IMR-90 (cell line): ENCODE measurements at regions not wholly inside any gene's neighbourhood (a gene's known extent, or its start where the extent isn't known, plus 50 kb on each side); places are given as distances from the start of the nearest gene placed in this dataset.

Source experiments
- ATAC-seq: fragments of 200-7000 bp; cut with Tn5 transposase; 2 replicates; pipeline ENCODE4 v1.9.1; 2020; ENCODE audit warnings: low read depth, mild to moderate bottlenecking, moderate library complexity
- BruUV-seq: library from RNA; stranded (reverse); fragments of 400-500 nt; replicated peaks from 2 replicates; lab custom pipeline; 2021; lab: Mats Ljungman, UMichigan
- CTCF ChIA-PET: fragments of 300-600 bp; formaldehyde crosslinking; extraction: SDS; loops from one replicate; lab custom pipeline; 2021; ENCODE audit warnings: antibody characterized with exemption; lab: Yijun Ruan, JAX
- POLR2A ChIA-PET: fragments of 300-600 bp; sonication (Branson Sonifier 250); formaldehyde crosslinking; loops from one replicate; lab custom pipeline; 2022; ENCODE audit warnings: antibody characterized with exemption; ENCODE audit not compliant: unreplicated experiment; lab: Charles Lee
- DNase-seq: peaks from one replicate; pipeline ENCODE4 v3.0.0; 2013
- H2AFZ ChIP-seq: replicated peaks from 2 replicates; pipeline ENCODE3; 2013; ENCODE audit warnings: low read length, mild to moderate bottlenecking; ENCODE audit not compliant: poor library complexity
- H2AK5ac ChIP-seq: 2 replicates; pipeline ENCODE4 v1.6.1; 2013; ENCODE audit warnings: low read depth, low read length, inconsistent platforms
- H2AK9ac ChIP-seq: replicated peaks from 2 replicates; pipeline ENCODE3; 2013; ENCODE audit warnings: mild to moderate bottlenecking, low read depth, low read length, moderate library complexity; ENCODE audit not compliant: poor library complexity
- H2BK120ac ChIP-seq: 2 replicates; pipeline ENCODE4 v1.6.1; 2013; ENCODE audit warnings: low read depth, low read length, inconsistent platforms
- H2BK15ac ChIP-seq: 3 replicates; pipeline ENCODE4 v1.6.1; 2013; ENCODE audit warnings: low read depth, low read length, inconsistent platforms
- H2BK20ac ChIP-seq: 2 replicates; pipeline ENCODE4 v1.6.1; 2013; ENCODE audit warnings: low read depth, mild to moderate bottlenecking, inconsistent platforms, low read length, moderate library complexity
- H2BK5ac ChIP-seq: 2 replicates; pipeline ENCODE4 v1.6.1; 2013; ENCODE audit warnings: mild to moderate bottlenecking, low read depth, low read length, inconsistent platforms; ENCODE audit not compliant: poor library complexity, severe bottlenecking
- H3K14ac ChIP-seq: replicated peaks from 2 replicates; pipeline ENCODE4 v1.6.1; 2013; ENCODE audit warnings: low read depth, low read length, inconsistent platforms
- H3K18ac ChIP-seq: 2 replicates; pipeline ENCODE4 v1.6.1; 2013; ENCODE audit warnings: low read depth, low read length, control low read depth
- H3K23ac ChIP-seq: 2 replicates; pipeline ENCODE4 v1.6.1; 2013; ENCODE audit warnings: low read depth, low read length, inconsistent platforms
- H3K27ac ChIP-seq: 2 replicates; pipeline ENCODE4 v1.5.1; 2013; ENCODE audit warnings: mild to moderate bottlenecking, control low read depth, low read length; ENCODE audit not compliant: insufficient read depth
- H3K27me3 ChIP-seq: 2 replicates; pipeline ENCODE4 v1.6.1; 2013; ENCODE audit warnings: low read length; ENCODE audit not compliant: control insufficient read depth, insufficient read depth
- H3K36me3 ChIP-seq: 2 replicates; pipeline ENCODE4 v1.6.1; 2013; ENCODE audit warnings: low read length, mixed read lengths; ENCODE audit not compliant: control insufficient read depth, insufficient read depth
- H3K4ac ChIP-seq: 2 replicates; pipeline ENCODE4 v1.6.1; 2013; ENCODE audit warnings: low read depth, low read length, inconsistent platforms
- H3K4me1 ChIP-seq: 2 replicates; pipeline ENCODE4 v1.6.1; 2013; ENCODE audit warnings: low read length, mixed read lengths; ENCODE audit not compliant: control insufficient read depth, insufficient read depth
- H3K4me2 ChIP-seq: 2 replicates; pipeline ENCODE4 v1.6.1; 2013; ENCODE audit warnings: low read depth, mild to moderate bottlenecking, control low read depth, low read length, moderate library complexity
- H3K4me3 ChIP-seq: 2 replicates; pipeline ENCODE4 v1.5.1; 2013; ENCODE audit warnings: low read depth, mild to moderate bottlenecking, control low read depth, low read length, moderate library complexity; ENCODE audit not compliant: insufficient read depth
- H3K56ac ChIP-seq: 2 replicates; pipeline ENCODE4 v1.6.1; 2013; ENCODE audit warnings: low read length, inconsistent platforms; ENCODE audit not compliant: insufficient read depth; ENCODE audit errors: extremely low read depth
- H3K79me1 ChIP-seq, 2 experiments: 2 replicates each; pipeline ENCODE4 v1.6.1; 2013; ENCODE audit warnings: low read length in 2 of 2, inconsistent platforms in 1 of 2, low read depth in 1 of 2
- H3K9ac ChIP-seq: 2 replicates; pipeline ENCODE4 v1.6.1; 2013; ENCODE audit warnings: low read depth, low read length, control low read depth
- H3K9me1 ChIP-seq: 2 replicates; pipeline ENCODE4 v1.6.1; 2013; ENCODE audit warnings: low read length, inconsistent platforms; ENCODE audit not compliant: insufficient read depth
- H3K9me3 ChIP-seq: 2 replicates; pipeline ENCODE4 v1.6.1; 2013; ENCODE audit warnings: low read length; ENCODE audit not compliant: control insufficient read depth, insufficient read depth
- H4K20me1 ChIP-seq: 2 replicates; pipeline ENCODE4 v1.6.1; 2013; ENCODE audit warnings: low read length, inconsistent platforms; ENCODE audit not compliant: insufficient read depth
- H4K5ac ChIP-seq: 2 replicates; pipeline ENCODE4 v1.6.1; 2013; ENCODE audit warnings: mild to moderate bottlenecking, low read depth, low read length, control low read depth
- H4K8ac ChIP-seq, 2 experiments: 2 replicates each; pipeline ENCODE4 v1.6.1; 2013; ENCODE audit warnings: low read depth in 2 of 2, low read length in 2 of 2, control low read depth in 1 of 2, inconsistent platforms in 1 of 2
- H4K91ac ChIP-seq: 2 replicates; pipeline ENCODE4 v1.6.1; 2013; ENCODE audit warnings: low read depth, low read length, inconsistent platforms; ENCODE audit not compliant: insufficient read depth
- CHD1 ChIP-seq: IDR thresholded peaks from 2 replicates; pipeline ENCODE4 v1.6.1; 2012; ENCODE audit warnings: low read depth, low read length, improper control_type of control experiment
- NFE2L2 ChIP-seq: fragments of 150-350 bp; IDR thresholded peaks from 2 replicates; pipeline ENCODE4 v1.6.1; 2016; ENCODE audit warnings: low read depth, mild to moderate bottlenecking, low read length
- WGBS, 2 experiments: methylation state at CpG; one replicate each; pipeline versions ENCODE4 v1.1.5 to v1.1.7; 2013; ENCODE audit warnings: missing lambda C conversion rate in 2 of 2; ENCODE audit not compliant: insufficient read length in 1 of 2; ENCODE audit errors: extremely low coverage in 2 of 2; 5-methylcytosine and 5-hydroxymethylcytosine counted together
- dilution Hi-C: fragments of 300-500 bp; cut with HindIII; formaldehyde crosslinking; loops from one replicate; pipeline ENCODE4 v1.14.3; 2018; ENCODE audit warnings: low sequenced_read_pairs; ENCODE audit not compliant: unreplicated experiment
- in situ Hi-C: fragments of 300-500 bp; cut with MboI; formaldehyde crosslinking; loops from 3 replicates; pipeline ENCODE4 v1.14.3; 2019; ENCODE audit warnings: low sequenced_read_pairs, inconsistent platforms, mixed read lengths
- intact Hi-C: fragments of 100-400 bp; cut with micrococcal nuclease; formaldehyde crosslinking; loops from 2 replicates; pipeline ENCODE4 v1.10.0; 2022

- DNase-seq (no peak), ATAC-seq (no peak)
- H4K91ac ChIP-seq: no peak overlapping the region
- no peak overlapping the region for H2AK9ac ChIP-seq
- dilution Hi-C loops (no loop called here), intact Hi-C loops (no loop called here), in situ Hi-C loops (no loop called here)
- H3K9ac ChIP-seq: no peak overlapping the region
- H3K36me3 ChIP-seq: no peaks in the 10 kb centered on the region
- no peak overlapping the region for H3K18ac ChIP-seq
- WGBS, 2 experiments: 91% methylated on average over 1 of the region's 1 CpG; no CpG with 5 or more reads in 1 of the 2 experiments
- no peaks in the 10 kb centered on the region for H3K9me3 ChIP-seq
- H3K9me1 ChIP-seq: no peaks in the 10 kb centered on the region
- H3K4me2 ChIP-seq: no peak overlapping the region
- no peak for TF ChIP-seq NFE2L2
- TF ChIP-seq CHD1: no peak
- H3K4me1 ChIP-seq: no peaks in the 10 kb centered on the region
- no peaks in the 10 kb centered on the region for H3K79me1 ChIP-seq
- no peak overlapping the region for H4K5ac ChIP-seq
- CTCF ChIA-PET: interaction anchor here (0.6 kb wide), 1 partner anchor 14 kb away, joined by 3 read pairs; no protein-coding TSS in a partner anchor
- H2BK20ac ChIP-seq: no peak overlapping the region
- H3K56ac ChIP-seq: no peak overlapping the region
- no peak overlapping the region for H3K4me3 ChIP-seq
- POLR2A ChIA-PET: no interaction called here
- no peak overlapping the region for H2BK120ac ChIP-seq
- H3K14ac ChIP-seq: no peak overlapping the region
- H2BK15ac ChIP-seq: no peak overlapping the region
- no peak overlapping the region for H4K8ac ChIP-seq
- BruUV-seq: no TSS peak
- H3K27ac ChIP-seq: no peak overlapping the region
- no peak overlapping the region for H2AFZ ChIP-seq
- no peak overlapping the region for H2AK5ac ChIP-seq
- H2BK5ac ChIP-seq: no peak overlapping the region
- no peak overlapping the region for H3K4ac ChIP-seq
- no peak overlapping the region for H3K23ac ChIP-seq
- H3K27me3 ChIP-seq: no peaks in the 10 kb centered on the region
- no peaks in the 10 kb centered on the region for H4K20me1 ChIP-seq
Measured at GRCh38 chr4:123809864-123810263, 413.3 kb downstream of the SPRY1 start.
